Breast epithelium (tissue), 3 donors: ENCODE measurements at regions not wholly inside any gene's neighbourhood (a gene's known extent, or its start where the extent isn't known, plus 50 kb on each side); places are given as distances from the start of the nearest gene placed in this dataset.

ENCODE experiments used
- POLR2A ChIP-seq: fragments of 450-650 bp; IDR thresholded peaks from one replicate; pipeline ENCODE4 v1.6.1; 2016; ENCODE audit warnings: antibody characterized with exemption, mild to moderate bottlenecking, moderate library complexity
- TF ChIP-seq, protein P1 (sequence below), 3 donors: fragments of 450-650 bp; IDR thresholded peaks; one replicate each; pipeline ENCODE4 v1.5.1; 2016 to 2017; ENCODE audit warnings: antibody characterized with exemption in 3 of 3, mild to moderate bottlenecking in 3 of 3, moderate library complexity in 3 of 3

DNA sequence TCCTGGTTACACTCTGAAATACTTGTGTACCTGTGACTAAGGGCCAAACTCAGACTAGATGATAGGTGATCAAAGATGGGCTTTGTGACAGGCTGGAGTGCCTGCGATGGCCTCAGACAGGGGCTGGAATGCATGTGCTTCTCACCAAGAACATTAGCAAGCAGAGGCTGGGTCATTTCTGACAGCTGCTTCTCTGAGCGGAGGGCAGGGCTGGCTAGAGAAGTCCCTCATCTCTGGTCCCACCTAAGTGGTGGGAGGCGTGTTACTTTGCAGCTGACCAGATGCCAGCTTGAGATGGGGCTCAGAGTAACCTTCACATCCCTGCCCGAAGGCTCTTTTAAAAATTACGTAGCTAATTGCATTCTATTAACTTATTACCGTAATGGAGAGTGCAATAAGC, 106.8 kb upstream of the RTL1 start:
- TF ChIP-seq, protein P1, sequence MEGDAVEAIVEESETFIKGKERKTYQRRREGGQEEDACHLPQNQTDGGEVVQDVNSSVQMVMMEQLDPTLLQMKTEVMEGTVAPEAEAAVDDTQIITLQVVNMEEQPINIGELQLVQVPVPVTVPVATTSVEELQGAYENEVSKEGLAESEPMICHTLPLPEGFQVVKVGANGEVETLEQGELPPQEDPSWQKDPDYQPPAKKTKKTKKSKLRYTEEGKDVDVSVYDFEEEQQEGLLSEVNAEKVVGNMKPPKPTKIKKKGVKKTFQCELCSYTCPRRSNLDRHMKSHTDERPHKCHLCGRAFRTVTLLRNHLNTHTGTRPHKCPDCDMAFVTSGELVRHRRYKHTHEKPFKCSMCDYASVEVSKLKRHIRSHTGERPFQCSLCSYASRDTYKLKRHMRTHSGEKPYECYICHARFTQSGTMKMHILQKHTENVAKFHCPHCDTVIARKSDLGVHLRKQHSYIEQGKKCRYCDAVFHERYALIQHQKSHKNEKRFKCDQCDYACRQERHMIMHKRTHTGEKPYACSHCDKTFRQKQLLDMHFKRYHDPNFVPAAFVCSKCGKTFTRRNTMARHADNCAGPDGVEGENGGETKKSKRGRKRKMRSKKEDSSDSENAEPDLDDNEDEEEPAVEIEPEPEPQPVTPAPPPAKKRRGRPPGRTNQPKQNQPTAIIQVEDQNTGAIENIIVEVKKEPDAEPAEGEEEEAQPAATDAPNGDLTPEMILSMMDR (IDR thresholded peaks at IDR 0.05), result no peak
- TF ChIP-seq POLR2A, result no peak
